GM18507 (cell line): ENCODE measurements at regions not wholly inside any gene's neighbourhood (a gene's known extent, or its start where the extent isn't known, plus 50 kb on each side); places are given as distances from the start of the nearest gene placed in this dataset.
"Not testable (repeated sequence)": the region's sequence is repeated elsewhere in the genome, so short reads cannot be mapped to it uniquely, and the experiment has no call there.

Experiments used
- DNase-seq: peaks from one replicate; pipeline ENCODE4 v3.0.0; 2011; ENCODE audit warnings: low read depth; ENCODE audit not compliant: insufficient read length; ENCODE audit errors: extremely low spot score
- FAIRE-seq: peaks from 2 replicates; lab custom pipeline; 2011; peaks lifted over from hg19 to GRCh38; lab: Jason Lieb, UNC

- not testable (repeated sequence) for FAIRE-seq, DNase-seq
Measured at GRCh38 chr7:110514975-110515551, 575.9 kb upstream of the LRRN3 start.

- DNase-seq, result no peak
- no peak for FAIRE-seq
Measured at GRCh38 chr7:110519851-110520250, 571.1 kb upstream of the LRRN3 start.

GRCh38 chr7:110521357-110521911 lies 569.5 kb upstream of the LRRN3 start:
- no peak for DNase-seq
- no peak for FAIRE-seq

- DNase-seq (no peak), FAIRE-seq (no peak)
Measured at GRCh38 chr7:110522061-110522760, 568.7 kb upstream of the LRRN3 start.

GRCh38 chr7:110522761-110523200 lies 568.1 kb upstream of the LRRN3 start:
- FAIRE-seq, result no peak
- no peak for DNase-seq

- no peak for DNase-seq
- FAIRE-seq, result no peak
Measured at GRCh38 chr7:110529175-110529574, 561.8 kb upstream of the LRRN3 start.

- FAIRE-seq (no peak), DNase-seq (no peak)
Measured at GRCh38 chr7:110531186-110531585, 559.7 kb upstream of the LRRN3 start.

GRCh38 chr7:110534241-110534931 lies 556.5 kb upstream of the LRRN3 start:
- DNase-seq, result no peak

GRCh38 chr7:110539216-110539615 lies 551.7 kb upstream of the LRRN3 start:
- no peak for DNase-seq
- FAIRE-seq, result no peak

More at GRCh38 chr7:110534241-110534931, 556.5 kb upstream of the LRRN3 start:
- no peak for FAIRE-seq

GRCh38 chr7:110541962-110542361 lies 549.0 kb upstream of the LRRN3 start:
- FAIRE-seq, result no peak
- DNase-seq, result no peak

- DNase-seq (no peak), FAIRE-seq (no peak)
Measured at GRCh38 chr7:110544194-110544593, 546.7 kb upstream of the LRRN3 start.

- DNase-seq (no peak), FAIRE-seq (no peak)
Measured at GRCh38 chr7:110548372-110548771, 542.6 kb upstream of the LRRN3 start.

- DNase-seq, result no peak
- FAIRE-seq, result no peak
Measured at GRCh38 chr7:110557136-110557535, 533.8 kb upstream of the LRRN3 start.

- FAIRE-seq, DNase-seq: not testable (repeated sequence)
Measured at GRCh38 chr7:110563286-110563685, 527.6 kb upstream of the LRRN3 start.

GRCh38 chr7:110564246-110564645 lies 526.7 kb upstream of the LRRN3 start:
- DNase-seq, result no peak
- no peak for FAIRE-seq

- no peak for FAIRE-seq
Measured at GRCh38 chr7:110568388-110568787, 522.5 kb upstream of the LRRN3 start.

GRCh38 chr7:110568932-110569331 lies 522.0 kb upstream of the LRRN3 start:
- FAIRE-seq (no peak), DNase-seq (no peak)

More at GRCh38 chr7:110568388-110568787, 522.5 kb upstream of the LRRN3 start:
- DNase-seq, result no peak

GRCh38 chr7:110569486-110570205 lies 521.3 kb upstream of the LRRN3 start:
- FAIRE-seq (no peak), DNase-seq (no peak)

- DNase-seq (no peak), FAIRE-seq (no peak)
Measured at GRCh38 chr7:110573862-110574528, 516.9 kb upstream of the LRRN3 start.
